Smooth muscle cell (in vitro differentiated cells): ENCODE measurements at regions not wholly inside any gene's neighbourhood (a gene's known extent, or its start where the extent isn't known, plus 50 kb on each side); places are given as distances from the start of the nearest gene placed in this dataset.

Experiments
- DNase-seq: peaks from one replicate; lab custom pipeline; 2025; ENCODE audit not compliant: unreplicated experiment; lab: John Stamatoyannopoulos, UW
- H2AFZ ChIP-seq: fragments of 200-600 bp; sonication (generic); 2 replicates; pipeline ENCODE4 v1.6.0; 2016; ENCODE audit warnings: antibody characterized with exemption, low read depth, mild to moderate bottlenecking
- H3F3A ChIP-seq: fragments of 200-600 bp; sonication (generic); 2 replicates; pipeline ENCODE4 v1.6.0; 2017; ENCODE audit warnings: antibody characterized with exemption, low read depth
- H3K27ac ChIP-seq: fragments of 200-600 bp; sonication (generic); 2 replicates; pipeline ENCODE4 v1.5.1; 2016; ENCODE audit warnings: low read depth, mild to moderate bottlenecking
- H3K27me3 ChIP-seq: fragments of 200-600 bp; sonication (generic); 2 replicates; pipeline ENCODE4 v1.6.1; 2016; ENCODE audit warnings: low read depth, mild to moderate bottlenecking
- H3K36me3 ChIP-seq: fragments of 200-600 bp; sonication (generic); 2 replicates; pipeline ENCODE4 v1.5.1; 2016; ENCODE audit warnings: low read depth
- H3K4me1 ChIP-seq: fragments of 200-600 bp; sonication (generic); 2 replicates; pipeline ENCODE4 v1.5.1; 2016; ENCODE audit warnings: low read depth
- H3K4me2 ChIP-seq: fragments of 200-600 bp; sonication (generic); 2 replicates; pipeline ENCODE4 v1.6.0; 2016; ENCODE audit warnings: mild to moderate bottlenecking
- H3K4me3 ChIP-seq: fragments of 200-600 bp; sonication (generic); 2 replicates; pipeline ENCODE4 v1.5.1; 2016; ENCODE audit warnings: mild to moderate bottlenecking
- H3K79me2 ChIP-seq: fragments of 200-600 bp; sonication (generic); 2 replicates; pipeline ENCODE4 v1.6.0; 2016; ENCODE audit warnings: low read depth, mild to moderate bottlenecking
- H3K9ac ChIP-seq: fragments of 200-600 bp; sonication (generic); 2 replicates; pipeline ENCODE4 v1.6.0; 2016; ENCODE audit warnings: low read depth
- H3K9me3 ChIP-seq: fragments of 200-600 bp; sonication (generic); replicated peaks from 2 replicates; pipeline ENCODE4 v1.5.1; 2016; ENCODE audit warnings: low read depth
- H4K20me1 ChIP-seq: fragments of 200-600 bp; sonication (generic); 2 replicates; pipeline ENCODE4 v1.6.0; 2016; ENCODE audit warnings: low read depth
- CTCF ChIP-seq: fragments of 200-600 bp; sonication (generic); IDR thresholded peaks from 2 replicates; pipeline ENCODE4 v1.5.1; 2017; ENCODE audit warnings: borderline replicate concordance, mild to moderate bottlenecking, antibody characterized with exemption; ENCODE audit not compliant: insufficient read depth, poor library complexity, severe bottlenecking
- WGBS: methylation state at CpG from one replicate; pipeline ENCODE4 v1.1.7; 2016; ENCODE audit warnings: low lambda C conversion rate; 5-methylcytosine and 5-hydroxymethylcytosine counted together

- H3K79me2 ChIP-seq, result no peaks in the 10 kb centered on the region
- H3K36me3 ChIP-seq, result no peaks in the 10 kb centered on the region
- WGBS, result 91% methylated on average over 8 of the region's 8 CpGs
- H3F3A ChIP-seq, result peaks cover 5% of the 10 kb centered on the region
- no peak overlapping the region for H3K9ac ChIP-seq
- H3K9me3 ChIP-seq, result no peaks in the 10 kb centered on the region
- H3K27ac ChIP-seq, result no peak overlapping the region
- DNase-seq, result no peak
- no peaks in the 10 kb centered on the region for H3K27me3 ChIP-seq
- H3K4me3 ChIP-seq, result no peak overlapping the region
- H4K20me1 ChIP-seq, result no peaks in the 10 kb centered on the region
- no peak for TF ChIP-seq CTCF
- H2AFZ ChIP-seq, result no peak overlapping the region
- no peak overlapping the region for H3K4me2 ChIP-seq
- H3K4me1 ChIP-seq, result no peaks in the 10 kb centered on the region
Observed at GRCh38 chr5:27463446-27464149, 425.2 kb upstream of the CDH9 start.

GRCh38 chr5:27462936-27463335, 424.6 kb upstream of the CDH9 start:
- Histone ChIP-seq H3K9ac (no peak overlapping the region), H3K79me2 (no peaks in the 10 kb centered on the region), H3K36me3 (no peaks in the 10 kb centered on the region), H3F3A (peaks cover under 1% of the 10 kb centered on the region), H3K4me3 (no peak overlapping the region), H4K20me1 (no peaks in the 10 kb centered on the region), H2AFZ (no peak overlapping the region), H3K27ac (no peak overlapping the region), H3K9me3 (no peaks in the 10 kb centered on the region), H3K27me3 (no peaks in the 10 kb centered on the region), H3K4me2 (no peak overlapping the region), H3K4me1 (no peaks in the 10 kb centered on the region)
- TF ChIP-seq CTCF, result no peak
- DNase-seq, result no peak
- 87% methylated on average over 7 of the region's 7 CpGs for WGBS

- 97% methylated on average over 1 of the region's 1 CpG for WGBS
- Histone ChIP-seq H3K4me2 (no peak overlapping the region), H3K27me3 (no peaks in the 10 kb centered on the region), H3K79me2 (no peaks in the 10 kb centered on the region), H3K27ac (no peak overlapping the region), H3K9ac (no peak overlapping the region), H3K36me3 (no peaks in the 10 kb centered on the region), H3K9me3 (no peaks in the 10 kb centered on the region), H4K20me1 (no peaks in the 10 kb centered on the region), H3K4me3 (no peak overlapping the region), H2AFZ (no peak overlapping the region), H3F3A (no peaks in the 10 kb centered on the region), H3K4me1 (no peaks in the 10 kb centered on the region)
- no peak for DNase-seq
- TF ChIP-seq CTCF, result no peak
Observed at GRCh38 chr5:27458287-27458686, 419.9 kb upstream of the CDH9 start.

GRCh38 chr5:27451377-27451776, 413.0 kb upstream of the CDH9 start:
- H3K27ac ChIP-seq, result no peak overlapping the region
- no peak for TF ChIP-seq CTCF
- H3K9ac ChIP-seq, result no peak overlapping the region
- WGBS, result 96% methylated on average over 1 of the region's 1 CpG
- H4K20me1 ChIP-seq, result no peaks in the 10 kb centered on the region
- no peaks in the 10 kb centered on the region for H3K9me3 ChIP-seq
- no peaks in the 10 kb centered on the region for H3F3A ChIP-seq
- no peak overlapping the region for H3K4me2 ChIP-seq
- H3K79me2 ChIP-seq, result no peaks in the 10 kb centered on the region
- no peak for DNase-seq
- H3K4me3 ChIP-seq, result no peak overlapping the region
- no peaks in the 10 kb centered on the region for H3K27me3 ChIP-seq
- no peaks in the 10 kb centered on the region for H3K36me3 ChIP-seq
- H2AFZ ChIP-seq, result no peak overlapping the region
- no peaks in the 10 kb centered on the region for H3K4me1 ChIP-seq
